ENCODE measurements at regions not wholly inside any gene's neighbourhood (a gene's known extent, or its start where the extent isn't known, plus 50 kb on each side); places are given as distances from the start of the nearest gene placed in this dataset.

DNA sequence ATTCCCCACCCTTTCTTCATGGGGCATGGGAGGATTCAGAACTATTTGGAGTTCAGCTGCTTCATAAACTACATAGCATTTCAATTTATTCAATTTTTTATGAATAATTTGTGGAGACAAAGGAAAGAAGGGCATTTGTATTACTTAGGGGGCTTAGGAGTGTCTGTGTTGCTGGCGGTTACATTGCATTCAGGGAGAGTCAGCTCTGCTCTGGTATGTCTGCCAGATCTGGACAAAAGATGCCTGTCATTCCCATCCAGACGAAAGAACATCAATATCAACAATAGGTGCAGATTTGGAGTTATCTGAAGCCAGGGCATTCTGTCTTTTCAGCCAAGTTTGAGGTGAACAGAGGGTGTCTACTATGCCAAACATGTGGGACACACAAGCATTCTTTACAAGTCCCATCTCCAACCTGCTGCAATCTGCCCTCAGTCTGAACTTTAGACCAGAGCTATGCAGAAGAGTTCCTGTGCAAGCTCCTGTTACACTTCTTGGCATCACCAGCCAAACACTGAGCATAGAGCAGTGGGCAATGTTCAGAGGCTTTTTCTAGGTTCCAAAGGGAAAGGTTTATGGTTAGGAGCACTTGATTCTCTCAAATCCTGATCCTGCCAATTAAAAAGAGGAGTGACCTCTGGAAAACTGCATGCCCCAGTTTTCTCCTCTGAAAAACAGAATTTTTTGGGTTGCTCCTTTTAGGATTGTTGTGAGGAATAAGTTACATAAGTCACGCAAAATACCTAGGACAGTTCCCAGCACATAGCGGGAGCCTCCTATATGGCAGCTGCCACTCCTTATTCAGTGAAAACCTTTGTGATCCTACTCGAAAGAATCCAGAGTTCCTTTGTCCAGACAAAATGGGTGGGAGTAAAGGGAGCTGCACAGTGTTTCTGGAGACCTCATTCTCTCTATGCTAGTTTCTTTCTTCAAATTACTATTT is 719.5 kb upstream of the SLIT2 start:
- TF ChIP-seq, protein P1, sequence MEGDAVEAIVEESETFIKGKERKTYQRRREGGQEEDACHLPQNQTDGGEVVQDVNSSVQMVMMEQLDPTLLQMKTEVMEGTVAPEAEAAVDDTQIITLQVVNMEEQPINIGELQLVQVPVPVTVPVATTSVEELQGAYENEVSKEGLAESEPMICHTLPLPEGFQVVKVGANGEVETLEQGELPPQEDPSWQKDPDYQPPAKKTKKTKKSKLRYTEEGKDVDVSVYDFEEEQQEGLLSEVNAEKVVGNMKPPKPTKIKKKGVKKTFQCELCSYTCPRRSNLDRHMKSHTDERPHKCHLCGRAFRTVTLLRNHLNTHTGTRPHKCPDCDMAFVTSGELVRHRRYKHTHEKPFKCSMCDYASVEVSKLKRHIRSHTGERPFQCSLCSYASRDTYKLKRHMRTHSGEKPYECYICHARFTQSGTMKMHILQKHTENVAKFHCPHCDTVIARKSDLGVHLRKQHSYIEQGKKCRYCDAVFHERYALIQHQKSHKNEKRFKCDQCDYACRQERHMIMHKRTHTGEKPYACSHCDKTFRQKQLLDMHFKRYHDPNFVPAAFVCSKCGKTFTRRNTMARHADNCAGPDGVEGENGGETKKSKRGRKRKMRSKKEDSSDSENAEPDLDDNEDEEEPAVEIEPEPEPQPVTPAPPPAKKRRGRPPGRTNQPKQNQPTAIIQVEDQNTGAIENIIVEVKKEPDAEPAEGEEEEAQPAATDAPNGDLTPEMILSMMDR (conservative IDR thresholded peaks at IDR 0.05; ENCODE audit: low read length): no peak
- TF ChIP-seq EZH2phosphoT487 (IDR thresholded peaks at IDR 0.05; ENCODE audit: borderline replicate concordance): no peak

Measured in Loucy (cell line).